Activated CD4-positive, CD25-positive, alpha-beta regulatory T cell treated with anti-CD3 and anti-CD28 coated beads, Interleukin-2, amount 50 U/mL, for 72 hours (primary cell): ENCODE measurements at regions not wholly inside any gene's neighbourhood (a gene's known extent, or its start where the extent isn't known, plus 50 kb on each side); places are given as distances from the start of the nearest gene placed in this dataset.
A peak's percentile ranks its signal among the peaks of the same experiment; 100 is the strongest.
"Not testable (repeated sequence)": the region's sequence is repeated elsewhere in the genome, so short reads cannot be mapped to it uniquely, and the experiment has no call there.

Experiments used
- DNase-seq: peaks from one replicate; pipeline ENCODE4 v3.0.0; 2021

GRCh38 chrX:74063426-74064155 is 211.1 kb upstream of the XIST start:
- no peak for DNase-seq

GRCh38 chrX:74061879-74062278 is 209.4 kb upstream of the XIST start:
- DNase-seq, result no peak

GRCh38 chrX:74049126-74049525 is 196.6 kb upstream of the XIST start:
- DNase-seq, result no peak

- DNase-seq, result not testable (repeated sequence)
Observed at GRCh38 chrX:74034066-74034465, 181.6 kb upstream of the XIST start.

- not testable (repeated sequence) for DNase-seq
Observed at GRCh38 chrX:74031527-74031926, 179.0 kb upstream of the XIST start.

GRCh38 chrX:74030766-74031165 is 178.3 kb upstream of the XIST start:
- not testable (repeated sequence) for DNase-seq

GRCh38 chrX:74025145-74025544 is 172.6 kb upstream of the XIST start:
- DNase-seq, result not testable (repeated sequence)

GRCh38 chrX:74023203-74023602 is 170.7 kb upstream of the XIST start:
- DNase-seq, result no peak

GRCh38 chrX:74018253-74018652 is 165.7 kb upstream of the XIST start:
- DNase-seq, result no peak

- DNase-seq, result peak; percentile 59
Observed at GRCh38 chrX:74015379-74016019, 163.0 kb upstream of the XIST start.

- DNase-seq, result no peak
Observed at GRCh38 chrX:74009041-74009440, 156.5 kb upstream of the XIST start.

- DNase-seq, result no peak
Observed at GRCh38 chrX:73992019-73992418, 139.5 kb upstream of the XIST start.

GRCh38 chrX:73987166-73987565 is 134.7 kb upstream of the XIST start:
- no peak for DNase-seq

GRCh38 chrX:73979551-73980131 is 127.1 kb upstream of the XIST start:
- no peak for DNase-seq

GRCh38 chrX:73977542-73978169 is 125.1 kb upstream of the XIST start:
- DNase-seq, result no peak

GRCh38 chrX:73967461-73967860 is 114.9 kb upstream of the XIST start:
- DNase-seq, result not testable (repeated sequence)

GRCh38 chrX:73965833-73966232 is 113.3 kb upstream of the XIST start:
- DNase-seq, result no peak

GRCh38 chrX:73964579-73964978 is 112.1 kb upstream of the XIST start:
- no peak for DNase-seq

- DNase-seq, result no peak
Observed at GRCh38 chrX:73963682-73964081, 111.2 kb upstream of the XIST start.

- no peak for DNase-seq
Observed at GRCh38 chrX:73962948-73963347, 110.4 kb upstream of the XIST start.

GRCh38 chrX:73961867-73962266 is 109.4 kb upstream of the XIST start:
- DNase-seq, result not testable (repeated sequence)

- DNase-seq, result no peak
Observed at GRCh38 chrX:73944563-73944908, 92.0 kb upstream of the XIST start.

- DNase-seq, result peak; percentile 89
Observed at GRCh38 chrX:73943693-73944562, 91.4 kb upstream of the XIST start.
